Small intestine (tissue), 7 donors: ENCODE measurements at regions not wholly inside any gene's neighbourhood (a gene's known extent, or its start where the extent isn't known, plus 50 kb on each side); places are given as distances from the start of the nearest gene placed in this dataset.

ENCODE experiments used
- DNase-seq, 2 donors: peaks; one replicate each; pipeline versions ENCODE4 v3.0.0 to v3.0.0-alpha.2; 2013
- FAIRE-seq: peaks from 2 replicates; lab custom pipeline; 2012; peaks lifted over from hg19 to GRCh38; lab: Jason Lieb, UNC
- H3K27ac ChIP-seq, 3 donors: one replicate each; pipeline ENCODE4 v1.5.1; 2013; ENCODE audit warnings: low read length in 2 of 3, mild to moderate bottlenecking in 2 of 3, control low read depth in 1 of 3, inconsistent platforms in 1 of 3, low read depth in 1 of 3, moderate library complexity in 1 of 3
- H3K27me3 ChIP-seq, 3 donors: one replicate each; pipeline ENCODE4 v1.6.1; 2013; ENCODE audit warnings: low read length in 3 of 3, inconsistent platforms in 1 of 3; ENCODE audit not compliant: control insufficient read depth in 3 of 3, insufficient read depth in 3 of 3
- H3K36me3 ChIP-seq, 3 donors: one replicate each; pipeline ENCODE4 v1.6.1; 2013; ENCODE audit warnings: low read length in 3 of 3, inconsistent platforms in 1 of 3, low read depth in 1 of 3, mild to moderate bottlenecking in 1 of 3, moderate library complexity in 1 of 3; ENCODE audit not compliant: control insufficient read depth in 3 of 3, insufficient read depth in 2 of 3
- H3K4me1 ChIP-seq, 3 donors: one replicate each; pipeline ENCODE4 v1.6.1; 2013; ENCODE audit warnings: low read length in 2 of 3, inconsistent platforms in 1 of 3, low read depth in 1 of 3, mild to moderate bottlenecking in 1 of 3, moderate library complexity in 1 of 3; ENCODE audit not compliant: control insufficient read depth in 3 of 3, insufficient read depth in 2 of 3
- H3K4me3 ChIP-seq, 3 donors: one replicate each; pipeline ENCODE4 v1.5.1; 2013; ENCODE audit warnings: low read length in 3 of 3, control low read depth in 1 of 3, inconsistent platforms in 1 of 3, low read depth in 1 of 3, mild to moderate bottlenecking in 1 of 3, moderate library complexity in 1 of 3
- H3K9me3 ChIP-seq, 2 donors: one replicate each; pipeline ENCODE4 v1.6.1; 2013; ENCODE audit warnings: low read depth in 1 of 2, low read length in 1 of 2; ENCODE audit not compliant: control insufficient read depth in 2 of 2, insufficient read depth in 1 of 2
- WGBS, 3 donors: extraction: QIAGEN DNeasy Blood & Tissue Kit; methylation state at CpG; one replicate each; pipeline ENCODE4 v1.1.7; 2013; 5-methylcytosine and 5-hydroxymethylcytosine counted together
- donor health status: healthy with polysubstance abuse.
- donor health status: control.
- donor health status: control.
- donor health status: Bipolar disorder and iron deficiency.
- donor health status: healthy.

- H3K4me1 ChIP-seq, result no peaks in the 10 kb centered on the region
- no peak for FAIRE-seq
- DNase-seq, result peak in 1 of 2 donors; percentile 9
- H3K27ac ChIP-seq, result no peak overlapping the region
- H3K36me3 ChIP-seq, result no peaks in the 10 kb centered on the region
- no peaks in the 10 kb centered on the region for H3K27me3 ChIP-seq
- H3K9me3 ChIP-seq, result peaks cover 0 to 9% of the 10 kb centered on the region in 2 donors
- no peak overlapping the region for H3K4me3 ChIP-seq
- WGBS, 3 donors, result 15 to 37% (median 17%) methylated on average over 4 of the region's 4 CpGs
These were observed 346.1 kb downstream of the RND3 start for GRCh38 chr2:150141226-150142001.

GRCh38 chr2:150140777-150141176 lies 346.7 kb downstream of the RND3 start:
- Histone ChIP-seq H3K36me3 (no peaks in the 10 kb centered on the region), H3K9me3 (peaks cover 0 to 3% of the 10 kb centered on the region in 2 donors), H3K4me1 (no peaks in the 10 kb centered on the region), H3K27me3 (no peaks in the 10 kb centered on the region), H3K4me3 (no peak overlapping the region), H3K27ac (no peak overlapping the region)
- FAIRE-seq (no peak), DNase-seq (no peak)
- 27 to 62% (median 30%) methylated on average over 1 of the region's 1 CpG for WGBS, 3 donors

- H3K9me3 ChIP-seq, result no peaks in the 10 kb centered on the region
- WGBS, 3 donors, result 88 to 95% (median 88%) methylated on average over 4 of the region's 4 CpGs
- no peak overlapping the region for H3K4me3 ChIP-seq
- no peaks in the 10 kb centered on the region for H3K27me3 ChIP-seq
- FAIRE-seq, result no peak
- H3K27ac ChIP-seq, result no peak overlapping the region
- peaks cover 0 to 4% (median 0%) of the 10 kb centered on the region in 3 donors for H3K4me1 ChIP-seq
- H3K36me3 ChIP-seq, result no peaks in the 10 kb centered on the region
- no peak for DNase-seq
These were observed 348.9 kb downstream of the RND3 start for GRCh38 chr2:150138587-150138986.

DNA sequence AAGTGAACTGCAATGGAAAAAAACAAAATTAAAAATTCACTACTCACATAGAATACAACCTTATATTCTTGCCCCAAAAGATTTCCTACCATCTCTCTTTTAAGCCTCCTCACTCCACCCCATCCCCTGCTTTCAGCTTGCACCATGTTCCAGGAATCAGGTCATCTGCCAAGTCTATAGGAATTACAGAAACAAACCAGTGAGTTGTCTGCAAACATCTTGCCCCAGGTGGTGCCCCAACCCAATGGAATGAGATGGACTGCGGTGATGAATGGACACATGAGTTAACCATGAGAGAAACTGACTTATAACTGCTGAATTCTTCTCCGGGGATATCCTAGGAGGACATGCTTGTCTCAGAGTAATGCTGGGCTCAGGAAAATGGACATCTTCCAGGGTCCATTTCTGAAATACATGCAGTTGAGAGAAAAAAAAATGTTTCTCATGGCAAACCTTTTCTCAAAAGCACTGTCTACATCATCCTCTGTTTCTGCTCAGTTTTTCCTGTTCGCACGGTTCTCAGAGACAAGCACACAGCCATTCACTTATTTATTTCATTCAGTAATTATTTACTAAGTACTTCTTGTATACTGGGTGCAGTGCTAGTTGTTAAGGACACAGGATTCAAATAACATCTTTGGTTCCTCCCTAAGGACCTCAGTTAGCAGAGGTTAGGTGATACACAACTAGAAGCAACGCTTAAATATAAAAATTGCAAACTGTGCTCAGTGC lies 350.0 kb downstream of the RND3 start:
- no peak for DNase-seq
- H3K9me3 ChIP-seq, result no peaks in the 10 kb centered on the region
- H3K27me3 ChIP-seq, result no peaks in the 10 kb centered on the region
- H3K4me3 ChIP-seq, result no peak overlapping the region
- WGBS, 3 donors, result 85 to 92% (median 91%) methylated on average over 5 of the region's 5 CpGs
- no peaks in the 10 kb centered on the region for H3K36me3 ChIP-seq
- H3K4me1 ChIP-seq, result peaks cover 0 to 4% (median 0%) of the 10 kb centered on the region in 3 donors
- FAIRE-seq, result no peak
- no peak overlapping the region for H3K27ac ChIP-seq

- FAIRE-seq, result no peak
- 77 to 92% (median 78%) methylated on average over 7 of the region's 7 CpGs for whole genome bisulfite sequencing, 3 donors
These were observed 350.6 kb downstream of the RND3 start for GRCh38 chr2:150136893-150137292.

DNA sequence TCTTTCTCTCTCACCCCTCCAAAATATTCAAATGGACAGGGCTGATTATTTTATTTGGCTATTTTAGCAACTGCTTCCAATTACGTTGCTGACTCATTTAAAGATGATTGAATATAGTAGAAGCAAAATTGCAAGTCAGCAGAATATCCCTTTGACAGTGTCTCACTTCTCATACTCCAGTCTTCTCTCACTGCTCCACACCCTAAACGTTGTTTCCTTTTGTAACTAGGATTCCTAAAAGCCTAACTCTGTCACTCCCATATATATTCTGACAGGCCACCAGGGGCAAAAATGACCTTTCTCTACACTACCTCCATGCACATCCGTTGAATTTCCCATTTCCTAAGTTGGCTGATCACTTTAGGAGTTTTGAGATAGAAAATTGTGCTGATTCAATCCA lies 351.1 kb downstream of the RND3 start:
- no peak overlapping the region for H3K27ac ChIP-seq
- peaks cover 0 to 4% (median 0%) of the 10 kb centered on the region in 3 donors for H3K4me1 ChIP-seq
- H3K27me3 ChIP-seq, result no peaks in the 10 kb centered on the region
- no peak for FAIRE-seq
- WGBS, 3 donors, result 60 to 79% (median 69%) methylated on average over 3 of the region's 3 CpGs
- DNase-seq, result no peak
- no peaks in the 10 kb centered on the region for H3K36me3 ChIP-seq
- no peak overlapping the region for H3K4me3 ChIP-seq
- H3K9me3 ChIP-seq, result no peaks in the 10 kb centered on the region

More at GRCh38 chr2:150136893-150137292, 350.6 kb downstream of the RND3 start:
- peaks cover 0 to 4% (median 0%) of the 10 kb centered on the region in 3 donors for H3K4me1 ChIP-seq
- no peaks in the 10 kb centered on the region for H3K9me3 ChIP-seq
- no peak for DNase-seq
- no peak overlapping the region for H3K4me3 ChIP-seq
- H3K27ac ChIP-seq, result no peak overlapping the region
- H3K27me3 ChIP-seq, result no peaks in the 10 kb centered on the region
- no peaks in the 10 kb centered on the region for H3K36me3 ChIP-seq

GRCh38 chr2:150135223-150135883 lies 352.1 kb downstream of the RND3 start:
- 22 to 69% (median 50%) methylated on average over 7 of the region's 7 CpGs for WGBS, 3 donors
- no peaks in the 10 kb centered on the region for H3K9me3 ChIP-seq
- FAIRE-seq (no peak), DNase-seq (peak; percentile 77 to 80)
- peak overlapping the region in 1 of 3 donors; percentile 2 for H3K27ac ChIP-seq
- H3K27me3 ChIP-seq, result no peaks in the 10 kb centered on the region
- H3K4me3 ChIP-seq, result no peak overlapping the region
- H3K36me3 ChIP-seq, result no peaks in the 10 kb centered on the region
- H3K4me1 ChIP-seq, result peaks cover 0 to 4% (median 0%) of the 10 kb centered on the region in 3 donors

- WGBS, 3 donors, result 57 to 60% (median 60%) methylated on average over 6 of the region's 6 CpGs
- DNase-seq (no peak), FAIRE-seq (no peak)
- H3K9me3 ChIP-seq, result no peaks in the 10 kb centered on the region
- H3K27me3 ChIP-seq, result no peaks in the 10 kb centered on the region
- no peak overlapping the region for H3K27ac ChIP-seq
- peaks cover 0 to 4% (median 0%) of the 10 kb centered on the region in 3 donors for H3K4me1 ChIP-seq
- H3K4me3 ChIP-seq, result no peak overlapping the region
- H3K36me3 ChIP-seq, result no peaks in the 10 kb centered on the region
These were observed 353.1 kb downstream of the RND3 start for GRCh38 chr2:150134223-150134857.
